B cell (primary cell): ENCODE measurements at regions not wholly inside any gene's neighbourhood (a gene's known extent, or its start where the extent isn't known, plus 50 kb on each side); places are given as distances from the start of the nearest gene placed in this dataset.

Experiments
- ATAC-seq: fragments of 200-7000 bp; cut with Tn5 transposase; one replicate; pipeline ENCODE4 v1.10.0; 2021; ENCODE audit warnings: low read depth, mild to moderate bottlenecking, moderate number of reproducible peaks, moderate library complexity
- CTCF ChIA-PET: fragments of 350-600 bp; sonication (Branson Sonifier 250); formaldehyde crosslinking; loops from one replicate; lab custom pipeline; 2021; ENCODE audit warnings: antibody characterized with exemption, inconsistent platforms; lab: Charles Lee
- POLR2A ChIA-PET: fragments of 350-600 bp; sonication (Branson Sonifier 250); formaldehyde crosslinking; loops from one replicate; lab custom pipeline; 2021; ENCODE audit warnings: antibody characterized with exemption; lab: Charles Lee
- DNase-seq: peaks from one replicate; pipeline ENCODE4 v3.0.0; 2013
- H2AFZ ChIP-seq: 2 replicates; pipeline ENCODE4 v1.6.1; 2012; ENCODE audit warnings: mild to moderate bottlenecking, low read depth, low read length; ENCODE audit not compliant: insufficient read depth, poor library complexity, severe bottlenecking
- H3K27ac ChIP-seq, 2 donors: 1 replicate in 1 of 2; 2 replicates in 1 of 2; pipeline ENCODE4 v1.5.1; 2012 to 2013; ENCODE audit warnings: low read length in 2 of 2, mild to moderate bottlenecking in 2 of 2, moderate library complexity in 1 of 2
- H3K27me3 ChIP-seq, 4 experiments: fragments of 200-600 bp in 1 of 4; sonication (generic) in 1 of 4; replicated peaks in 1 of 4; 1 replicate in 2 of 4; 2 replicates in 2 of 4; pipeline versions ENCODE4 v1.6.1 to v1.7.0; 2013 to 2016; ENCODE audit warnings: low read length in 3 of 4, mild to moderate bottlenecking in 2 of 4, mixed read lengths in 1 of 4, moderate library complexity in 1 of 4; ENCODE audit not compliant: insufficient read depth in 4 of 4, control insufficient read depth in 3 of 4; ENCODE audit errors: control extremely low read depth in 1 of 4
- H3K36me3 ChIP-seq, 2 experiments: replicated peaks in 1 of 2; 1 replicate in 1 of 2; 2 replicates in 1 of 2; pipeline versions ENCODE4 v1.6.1 to v1.7.1; 2013; ENCODE audit warnings: low read length in 1 of 2; ENCODE audit not compliant: insufficient read depth in 2 of 2, control insufficient read depth in 1 of 2; ENCODE audit errors: control extremely low read depth in 1 of 2, extremely low read depth in 1 of 2
- H3K4me1 ChIP-seq, 2 donors: fragments of 200-600 bp in 1 of 2; sonication (generic) in 1 of 2; 1 replicate in 1 of 2; 2 replicates in 1 of 2; pipeline versions ENCODE4 v1.5.1 to v1.6.1; 2013 to 2017; ENCODE audit warnings: low read length in 2 of 2; ENCODE audit not compliant: control insufficient read depth in 2 of 2, insufficient read depth in 2 of 2
- H3K4me2 ChIP-seq: replicated peaks from 2 replicates; pipeline ENCODE3; 2012; ENCODE audit warnings: mild to moderate bottlenecking, low read depth, low read length; ENCODE audit not compliant: poor library complexity, severe bottlenecking
- H3K4me3 ChIP-seq, 5 experiments: fragments of 200-600 bp in 1 of 5; sonication (generic) in 1 of 5; 1 replicate in 3 of 5; 2 replicates in 2 of 5; pipeline versions ENCODE4 v1.5.1 to v1.7.0; 2011 to 2016; ENCODE audit warnings: low read length in 4 of 5, mild to moderate bottlenecking in 4 of 5, low read depth in 2 of 5, control low read depth in 1 of 5, moderate library complexity in 1 of 5; ENCODE audit not compliant: insufficient read depth in 1 of 5; ENCODE audit errors: control extremely low read depth in 1 of 5, extremely low read depth in 1 of 5
- H3K79me2 ChIP-seq: fragments of 200-600 bp; sonication (generic); one replicate; pipeline ENCODE4 v1.6.0; 2016; ENCODE audit warnings: low read length; ENCODE audit not compliant: control insufficient read depth, insufficient read depth
- H3K9ac ChIP-seq: fragments of 200-600 bp; sonication (generic); 2 replicates; pipeline ENCODE4 v1.6.1; 2017; ENCODE audit warnings: mild to moderate bottlenecking, low read length, moderate library complexity
- H3K9me3 ChIP-seq, 3 donors: one replicate each; pipeline versions ENCODE4 v1.6.1 to v1.7.1; 2013; ENCODE audit warnings: low read length in 2 of 3; ENCODE audit not compliant: control insufficient read depth in 2 of 3, insufficient read depth in 1 of 3; ENCODE audit errors: control extremely low read depth in 1 of 3
- H4K20me1 ChIP-seq: 2 replicates; pipeline ENCODE4 v1.6.0; 2012; ENCODE audit warnings: mild to moderate bottlenecking, low read length; ENCODE audit not compliant: insufficient read depth, control insufficient read depth, poor library complexity, severe bottlenecking
- H3K27ac Mint-ChIP-seq: one replicate; pipeline ENCODE4 v1.8.0; 2021; ENCODE audit warnings: mixed read lengths
- H3K27me3 Mint-ChIP-seq: one replicate; pipeline ENCODE4 v1.8.0; 2021; ENCODE audit warnings: mixed read lengths
- H3K4me1 Mint-ChIP-seq: one replicate; pipeline ENCODE4 v1.8.0; 2021; ENCODE audit warnings: mixed read lengths
- H3K4me3 Mint-ChIP-seq: one replicate; pipeline ENCODE4 v1.8.0; 2021; ENCODE audit warnings: mixed read lengths
- H3K9me3 Mint-ChIP-seq: one replicate; pipeline ENCODE4 v1.8.0; 2022; ENCODE audit warnings: mixed read lengths; ENCODE audit not compliant: insufficient read depth
- EZH2 ChIP-seq: IDR thresholded peaks from 2 replicates; pipeline ENCODE4 v1.6.1; 2012; ENCODE audit warnings: borderline replicate concordance, low read depth, mild to moderate bottlenecking, moderate library complexity, low read length; ENCODE audit not compliant: insufficient read depth, poor library complexity, severe bottlenecking
- WGBS: methylation state at CpG from one replicate; pipeline ENCODE4 v1.1.5; 2013; ENCODE audit warnings: missing lambda C conversion rate; ENCODE audit not compliant: insufficient coverage; 5-methylcytosine and 5-hydroxymethylcytosine counted together
- intact Hi-C: fragments of 100-400 bp; cut with micrococcal nuclease; formaldehyde crosslinking; loops from one replicate; pipeline ENCODE4 v1.10.0; 2022
- TF ChIP-seq, protein P1 (sequence below): fragments of 200-600 bp; IDR thresholded peaks from one replicate; pipeline ENCODE4 v1.8.0; 2022; ENCODE audit warnings: antibody characterized with exemption, mild to moderate bottlenecking

DNA sequence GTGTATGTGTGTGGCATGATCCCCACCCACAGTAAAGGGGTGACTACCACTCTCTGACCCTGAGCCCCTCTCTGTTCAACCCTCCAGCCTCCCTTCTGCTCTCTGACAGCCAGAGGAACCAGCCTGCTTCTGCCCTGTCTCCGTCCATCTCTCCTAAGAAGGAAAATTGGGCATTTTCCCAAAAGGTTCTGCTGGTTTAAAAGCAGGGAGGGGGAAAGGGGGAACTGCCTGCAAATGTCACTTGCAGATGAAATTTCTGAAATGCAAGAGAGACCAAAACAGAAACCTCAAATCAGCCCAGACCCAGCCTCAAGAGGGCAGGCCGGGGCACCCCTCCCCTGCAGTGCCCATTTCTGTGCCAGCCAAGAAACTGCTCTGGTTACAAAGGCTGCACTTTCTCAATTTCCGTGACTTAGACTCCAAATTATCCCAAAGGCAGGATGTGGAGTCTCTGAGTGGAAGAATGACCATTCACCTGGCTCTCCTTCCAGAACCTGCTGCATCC is 197.9 kb downstream of the RBFOX3 start:
- no peaks in the 10 kb centered on the region for H3K9me3 Mint-ChIP-seq
- TF ChIP-seq EZH2, result no peak
- TF ChIP-seq, protein P1, sequence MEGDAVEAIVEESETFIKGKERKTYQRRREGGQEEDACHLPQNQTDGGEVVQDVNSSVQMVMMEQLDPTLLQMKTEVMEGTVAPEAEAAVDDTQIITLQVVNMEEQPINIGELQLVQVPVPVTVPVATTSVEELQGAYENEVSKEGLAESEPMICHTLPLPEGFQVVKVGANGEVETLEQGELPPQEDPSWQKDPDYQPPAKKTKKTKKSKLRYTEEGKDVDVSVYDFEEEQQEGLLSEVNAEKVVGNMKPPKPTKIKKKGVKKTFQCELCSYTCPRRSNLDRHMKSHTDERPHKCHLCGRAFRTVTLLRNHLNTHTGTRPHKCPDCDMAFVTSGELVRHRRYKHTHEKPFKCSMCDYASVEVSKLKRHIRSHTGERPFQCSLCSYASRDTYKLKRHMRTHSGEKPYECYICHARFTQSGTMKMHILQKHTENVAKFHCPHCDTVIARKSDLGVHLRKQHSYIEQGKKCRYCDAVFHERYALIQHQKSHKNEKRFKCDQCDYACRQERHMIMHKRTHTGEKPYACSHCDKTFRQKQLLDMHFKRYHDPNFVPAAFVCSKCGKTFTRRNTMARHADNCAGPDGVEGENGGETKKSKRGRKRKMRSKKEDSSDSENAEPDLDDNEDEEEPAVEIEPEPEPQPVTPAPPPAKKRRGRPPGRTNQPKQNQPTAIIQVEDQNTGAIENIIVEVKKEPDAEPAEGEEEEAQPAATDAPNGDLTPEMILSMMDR, result no peak
- H3K27ac ChIP-seq, result no peak overlapping the region
- DNase-seq (no peak), ATAC-seq (no peak)
- no peaks in the 10 kb centered on the region for H4K20me1 ChIP-seq
- no peak overlapping the region for H3K4me3 Mint-ChIP-seq
- no CpG with 5 or more reads among the region's 3 CpGs for WGBS
- intact Hi-C loops, result no loop called here
- peaks cover 0 to 15% (median 0%) of the 10 kb centered on the region in 4 experiments for H3K27me3 ChIP-seq
- H3K79me2 ChIP-seq, result no peaks in the 10 kb centered on the region
- no peak overlapping the region for H3K9ac ChIP-seq
- H3K27ac Mint-ChIP-seq, result no peak overlapping the region
- H2AFZ ChIP-seq, result no peak overlapping the region
- CTCF ChIA-PET, result no interaction called here
- no peaks in the 10 kb centered on the region for H3K4me1 ChIP-seq
- no peak overlapping the region for H3K4me3 ChIP-seq
- no peaks in the 10 kb centered on the region for H3K4me1 Mint-ChIP-seq
- peaks cover 14% of the 10 kb centered on the region for H3K27me3 Mint-ChIP-seq
- no peak overlapping the region for H3K4me2 ChIP-seq
- no peaks in the 10 kb centered on the region for H3K9me3 ChIP-seq
- POLR2A ChIA-PET, result no interaction called here
- no peaks in the 10 kb centered on the region for H3K36me3 ChIP-seq

DNA sequence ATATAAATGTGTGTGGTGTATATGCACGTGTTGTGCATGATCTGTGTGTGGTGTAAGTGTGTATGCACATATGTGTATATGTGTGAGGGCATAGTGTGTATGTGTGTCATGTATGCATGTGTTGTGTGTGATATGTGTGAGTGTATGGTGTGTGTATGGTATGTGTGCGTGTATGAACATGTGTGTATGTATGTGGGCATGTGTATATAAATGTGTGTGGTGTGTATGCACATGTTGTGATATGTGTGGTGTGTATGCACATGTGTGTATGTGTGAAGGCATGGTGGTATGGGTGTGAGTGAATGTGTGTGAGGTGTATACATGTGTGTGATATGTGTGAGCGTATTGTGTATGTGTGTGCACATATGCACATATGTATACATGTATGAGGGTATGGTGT is 198.7 kb downstream of the RBFOX3 start:
- H3K4me3 Mint-ChIP-seq, result no peak overlapping the region
- H3K9me3 ChIP-seq, result no peaks in the 10 kb centered on the region
- no peaks in the 10 kb centered on the region for H3K4me1 ChIP-seq
- intact Hi-C loops, result no loop called here
- no peak overlapping the region for H3K27ac Mint-ChIP-seq
- ATAC-seq (no peak), DNase-seq (no peak)
- no peak overlapping the region for H3K4me2 ChIP-seq
- H3K27me3 Mint-ChIP-seq, result peaks cover 15% of the 10 kb centered on the region
- no peak for TF ChIP-seq EZH2
- TF ChIP-seq, protein P1, result no peak
- no peaks in the 10 kb centered on the region for H3K9me3 Mint-ChIP-seq
- H3K36me3 ChIP-seq, result no peaks in the 10 kb centered on the region
- ChIA-PET CTCF (no interaction called here), POLR2A (no interaction called here)
- H3K9ac ChIP-seq, result no peak overlapping the region
- 93% methylated on average over 3 of the region's 3 CpGs for WGBS
- H4K20me1 ChIP-seq, result no peaks in the 10 kb centered on the region
- H3K4me1 Mint-ChIP-seq, result no peaks in the 10 kb centered on the region
- H3K27ac ChIP-seq, result no peak overlapping the region
- no peak overlapping the region for H2AFZ ChIP-seq
- no peak overlapping the region for H3K4me3 ChIP-seq
- H3K27me3 ChIP-seq, result peaks cover 0 to 18% (median 0%) of the 10 kb centered on the region in 4 experiments
- no peaks in the 10 kb centered on the region for H3K79me2 ChIP-seq
